Upper lobe of left lung (tissue), 6 donors: ENCODE measurements at regions not wholly inside any gene's neighbourhood (a gene's known extent, or its start where the extent isn't known, plus 50 kb on each side); places are given as distances from the start of the nearest gene placed in this dataset.

Source experiments
- ATAC-seq, 2 donors: fragments of 200-7000 bp; cut with Tn5 transposase; one replicate each; pipeline ENCODE4 v1.9.1; 2022; ENCODE audit warnings: mild to moderate bottlenecking in 2 of 2, moderate library complexity in 2 of 2; ENCODE audit not compliant: low FRiP score in 2 of 2
- DNase-seq, 2 donors: peaks; one replicate each; pipeline ENCODE4 v3.0.0-alpha.2; 2019 to 2020
- H3K27ac ChIP-seq, 4 donors: fragments of 200-600 bp; sonication (generic); one replicate each; pipeline ENCODE4 v1.5.1; 2016 to 2019
- H3K27me3 ChIP-seq, 4 donors: fragments of 200-600 bp; sonication (generic); one replicate each; pipeline ENCODE4 v1.5.1; 2017 to 2019
- H3K36me3 ChIP-seq, 4 donors: fragments of 200-600 bp; sonication (generic); one replicate each; pipeline ENCODE4 v1.5.1; 2016 to 2019
- H3K4me1 ChIP-seq, 4 donors: fragments of 200-600 bp; sonication (generic); one replicate each; pipeline ENCODE4 v1.5.1; 2018 to 2019
- H3K4me3 ChIP-seq, 4 donors: fragments of 200-600 bp; sonication (generic); one replicate each; pipeline ENCODE4 v1.5.1; 2017 to 2019; ENCODE audit warnings: mild to moderate bottlenecking in 2 of 4, moderate library complexity in 1 of 4
- H3K9me3 ChIP-seq, 4 donors: fragments of 200-600 bp; sonication (generic); one replicate each; pipeline ENCODE4 v1.5.1; 2018 to 2019
- EP300 ChIP-seq, 4 donors: sonication (generic); formaldehyde crosslinking; IDR thresholded peaks; one replicate each; pipeline ENCODE4 v1.5.1; 2017; ENCODE audit warnings: antibody characterized with exemption in 4 of 4, control low read depth in 2 of 4
- POLR2A ChIP-seq, 4 donors: fragments of 450-650 bp; IDR thresholded peaks; one replicate each; pipeline ENCODE4 v1.5.1; 2016 to 2017; ENCODE audit warnings: antibody characterized with exemption in 4 of 4, mild to moderate bottlenecking in 2 of 4
- POLR2AphosphoS5 ChIP-seq, 2 donors: sonication (generic); formaldehyde crosslinking; IDR thresholded peaks; one replicate each; pipeline ENCODE4 v1.5.1; 2017; ENCODE audit warnings: antibody characterized with exemption in 2 of 2
- WGBS, 2 donors: methylation state at CpG; one replicate each; pipeline ENCODE4 v1.1.5; 2017 to 2018; 5-methylcytosine and 5-hydroxymethylcytosine counted together
- TF ChIP-seq, protein P1 (sequence below), 6 experiments: fragments of 450-650 bp in 4 of 6; fragments of 200-600 bp in 2 of 6; sonication (generic) in 2 of 6; IDR thresholded peaks; one replicate each; pipeline ENCODE4 v1.5.1; 2016 to 2019; ENCODE audit warnings: antibody characterized with exemption in 6 of 6
- donor health status: DM: no; HTN: no; CAD: no; lungs with moderate emphysema.
- donor health status: DM: no; HTN: yes; CAD: no; lungs with severe emphysema.

DNA sequence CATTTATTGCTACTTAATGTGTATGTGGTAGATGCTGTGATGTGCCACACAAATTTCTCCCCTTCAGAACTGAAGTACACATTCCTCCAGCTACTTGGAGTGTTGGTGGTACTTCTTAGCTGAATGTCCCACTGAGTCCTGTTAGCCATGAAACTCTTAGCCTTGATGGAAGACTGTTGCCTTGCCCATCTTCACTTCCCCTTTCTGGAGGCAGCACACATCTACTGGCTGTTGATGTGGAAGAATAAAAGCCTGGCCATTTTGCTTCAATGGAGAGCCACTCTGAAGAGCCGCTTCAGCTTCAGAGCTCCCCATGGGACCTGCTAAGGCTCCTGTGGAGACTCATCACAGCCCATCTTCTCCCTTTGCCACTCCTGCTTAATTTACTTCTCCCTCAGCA lies 157.7 kb upstream of the PITX2 start:
- TF ChIP-seq EP300 (IDR thresholded peaks at IDR 0.05) (no peak), POLR2AphosphoS5 (IDR thresholded peaks at IDR 0.05) (no peak), POLR2A (IDR thresholded peaks at IDR 0.05) (no peak)
- TF ChIP-seq, protein P1, sequence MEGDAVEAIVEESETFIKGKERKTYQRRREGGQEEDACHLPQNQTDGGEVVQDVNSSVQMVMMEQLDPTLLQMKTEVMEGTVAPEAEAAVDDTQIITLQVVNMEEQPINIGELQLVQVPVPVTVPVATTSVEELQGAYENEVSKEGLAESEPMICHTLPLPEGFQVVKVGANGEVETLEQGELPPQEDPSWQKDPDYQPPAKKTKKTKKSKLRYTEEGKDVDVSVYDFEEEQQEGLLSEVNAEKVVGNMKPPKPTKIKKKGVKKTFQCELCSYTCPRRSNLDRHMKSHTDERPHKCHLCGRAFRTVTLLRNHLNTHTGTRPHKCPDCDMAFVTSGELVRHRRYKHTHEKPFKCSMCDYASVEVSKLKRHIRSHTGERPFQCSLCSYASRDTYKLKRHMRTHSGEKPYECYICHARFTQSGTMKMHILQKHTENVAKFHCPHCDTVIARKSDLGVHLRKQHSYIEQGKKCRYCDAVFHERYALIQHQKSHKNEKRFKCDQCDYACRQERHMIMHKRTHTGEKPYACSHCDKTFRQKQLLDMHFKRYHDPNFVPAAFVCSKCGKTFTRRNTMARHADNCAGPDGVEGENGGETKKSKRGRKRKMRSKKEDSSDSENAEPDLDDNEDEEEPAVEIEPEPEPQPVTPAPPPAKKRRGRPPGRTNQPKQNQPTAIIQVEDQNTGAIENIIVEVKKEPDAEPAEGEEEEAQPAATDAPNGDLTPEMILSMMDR (IDR thresholded peaks at IDR 0.05), result no peak
- H3K36me3 ChIP-seq, result no peaks in the 10 kb centered on the region
- no peak for ATAC-seq

GRCh38 chr4:110781944-110782343 lies 159.1 kb upstream of the PITX2 start:
- no peaks in the 10 kb centered on the region for H3K9me3 ChIP-seq
- no peaks in the 10 kb centered on the region for H3K27me3 ChIP-seq
- no peak overlapping the region for H3K27ac ChIP-seq
- 63 to 68% methylated on average over 4 of the region's 4 CpGs for WGBS, 2 donors
- DNase-seq (no peak), ATAC-seq (no peak)
- TF ChIP-seq, protein P1 (IDR thresholded peaks at IDR 0.05), result no peak
- no peak for TF ChIP-seq POLR2AphosphoS5 (IDR thresholded peaks at IDR 0.05)
- no peak overlapping the region for H3K4me3 ChIP-seq
- no peaks in the 10 kb centered on the region for H3K4me1 ChIP-seq
- no peaks in the 10 kb centered on the region for H3K36me3 ChIP-seq

More for the DNA sequence above, 157.7 kb upstream of the PITX2 start:
- no peaks in the 10 kb centered on the region for H3K4me1 ChIP-seq
- H3K4me3 ChIP-seq, result no peak overlapping the region
- no peak for DNase-seq
- no peaks in the 10 kb centered on the region for H3K9me3 ChIP-seq
- H3K27me3 ChIP-seq, result no peaks in the 10 kb centered on the region
- 88 to 89% methylated on average over 1 of the region's 1 CpG for WGBS, 2 donors
- H3K27ac ChIP-seq, result no peak overlapping the region

GRCh38 chr4:110787109-110787508 lies 164.2 kb upstream of the PITX2 start:
- no peaks in the 10 kb centered on the region for H3K36me3 ChIP-seq
- 63 to 66% methylated on average over 4 of the region's 4 CpGs for WGBS, 2 donors
- H3K4me1 ChIP-seq, result no peaks in the 10 kb centered on the region
- H3K4me3 ChIP-seq, result no peak overlapping the region
- DNase-seq (no peak), ATAC-seq (no peak)
- H3K27me3 ChIP-seq, result no peaks in the 10 kb centered on the region
- no peak overlapping the region for H3K27ac ChIP-seq
- no peaks in the 10 kb centered on the region for H3K9me3 ChIP-seq
- TF ChIP-seq EP300 (IDR thresholded peaks at IDR 0.05) (no peak), POLR2A (IDR thresholded peaks at IDR 0.05) (no peak), POLR2AphosphoS5 (IDR thresholded peaks at IDR 0.05) (no peak)
- TF ChIP-seq, protein P1 (IDR thresholded peaks at IDR 0.05), result no peak

- no peak overlapping the region for H3K27ac ChIP-seq
- H3K27me3 ChIP-seq, result no peaks in the 10 kb centered on the region
- DNase-seq, result no peak
- no peaks in the 10 kb centered on the region for H3K4me1 ChIP-seq
- ATAC-seq, result no peak
- 59 to 64% methylated on average over 3 of the region's 3 CpGs for WGBS, 2 donors
- H3K9me3 ChIP-seq, result no peaks in the 10 kb centered on the region
- TF ChIP-seq POLR2A (IDR thresholded peaks at IDR 0.05) (no peak), EP300 (IDR thresholded peaks at IDR 0.05) (no peak), POLR2AphosphoS5 (IDR thresholded peaks at IDR 0.05) (no peak)
- TF ChIP-seq, protein P1 (IDR thresholded peaks at IDR 0.05), result no peak
- no peak overlapping the region for H3K4me3 ChIP-seq
- H3K36me3 ChIP-seq, result no peaks in the 10 kb centered on the region
These were observed 164.8 kb upstream of the PITX2 start for GRCh38 chr4:110787707-110788106.

GRCh38 chr4:110788302-110788701 lies 165.4 kb upstream of the PITX2 start:
- DNase-seq, result no peak
- no peak overlapping the region for H3K4me3 ChIP-seq
- H3K4me1 ChIP-seq, result no peaks in the 10 kb centered on the region
- H3K36me3 ChIP-seq, result no peaks in the 10 kb centered on the region
- WGBS, 2 donors, result 70 to 77% methylated on average over 3 of the region's 3 CpGs
- TF ChIP-seq EP300 (IDR thresholded peaks at IDR 0.05), result no peak
- TF ChIP-seq, protein P1 (IDR thresholded peaks at IDR 0.05), result no peak
- TF ChIP-seq POLR2AphosphoS5 (IDR thresholded peaks at IDR 0.05), result no peak
- no peak for TF ChIP-seq POLR2A (IDR thresholded peaks at IDR 0.05)
- H3K27me3 ChIP-seq, result no peaks in the 10 kb centered on the region
- ATAC-seq, result no peak
- no peak overlapping the region for H3K27ac ChIP-seq
- no peaks in the 10 kb centered on the region for H3K9me3 ChIP-seq
